ENCODE measurements at regions not wholly inside any gene's neighbourhood (a gene's known extent, or its start where the extent isn't known, plus 50 kb on each side); places are given as distances from the start of the nearest gene placed in this dataset.

- no peak overlapping the region for H3K4me3 Mint-ChIP-seq
- no peak overlapping the region for H3K4me3 ChIP-seq (ENCODE audit: low read depth, low read length)
- no peaks in the 10 kb centered on the region for H3K27me3 Mint-ChIP-seq
- H3K4me1 Mint-ChIP-seq: peaks cover 10 to 13% (median 12%) of the 10 kb centered on the region in 4 donors
- no peaks in the 10 kb centered on the region for H3K27me3 ChIP-seq (ENCODE audit: control insufficient read depth, insufficient read depth, low read length)
- no peak overlapping the region for H3K27ac Mint-ChIP-seq
- H3K9me3 ChIP-seq (ENCODE audit: control insufficient read depth in 2 of 2, low read length in 2 of 2): no peaks in the 10 kb centered on the region
- ATAC-seq (ENCODE audit: low read depth in 2 of 2): no peak
- no peaks in the 10 kb centered on the region for H3K36me3 ChIP-seq (ENCODE audit: control insufficient read depth, insufficient read depth, low read length)
- H3K9me3 Mint-ChIP-seq: no peaks in the 10 kb centered on the region
- no peak overlapping the region for H3K27ac ChIP-seq (ENCODE audit: insufficient read depth, low read length, poor library complexity, severe bottlenecking)
- DNase-seq: no peak
- peaks cover 4% of the 10 kb centered on the region for H3K4me1 ChIP-seq (ENCODE audit: control insufficient read depth, insufficient read depth, low read length, poor library complexity, severe bottlenecking)
- H3K36me3 Mint-ChIP-seq: peaks cover 11% of the 10 kb centered on the region
Observed at GRCh38 chr14:71579331-71579730, 352.9 kb upstream of the RGS6 start.

DNA sequence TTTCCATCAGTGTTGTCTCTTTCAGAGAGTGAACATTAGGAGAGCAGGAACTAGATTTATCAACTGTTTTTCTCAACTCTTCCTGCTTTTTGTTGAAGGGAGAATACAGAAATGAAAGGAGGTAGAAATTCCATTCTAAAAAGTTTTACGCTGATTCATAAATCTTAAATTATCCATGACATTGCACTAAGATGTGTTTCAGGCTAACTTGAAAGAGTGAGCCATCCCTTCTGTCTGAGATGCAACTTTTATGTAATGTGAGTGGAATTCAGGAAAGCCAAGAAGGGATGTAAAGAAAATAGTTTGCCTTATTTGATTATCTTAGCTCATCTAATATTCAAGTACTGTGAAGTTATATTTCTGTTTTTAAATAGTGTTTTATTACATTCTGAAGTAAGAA is 349.5 kb upstream of the RGS6 start:
- peaks cover 4 to 17% (median 10%) of the 10 kb centered on the region in 4 donors for H3K4me1 Mint-ChIP-seq

DNA sequence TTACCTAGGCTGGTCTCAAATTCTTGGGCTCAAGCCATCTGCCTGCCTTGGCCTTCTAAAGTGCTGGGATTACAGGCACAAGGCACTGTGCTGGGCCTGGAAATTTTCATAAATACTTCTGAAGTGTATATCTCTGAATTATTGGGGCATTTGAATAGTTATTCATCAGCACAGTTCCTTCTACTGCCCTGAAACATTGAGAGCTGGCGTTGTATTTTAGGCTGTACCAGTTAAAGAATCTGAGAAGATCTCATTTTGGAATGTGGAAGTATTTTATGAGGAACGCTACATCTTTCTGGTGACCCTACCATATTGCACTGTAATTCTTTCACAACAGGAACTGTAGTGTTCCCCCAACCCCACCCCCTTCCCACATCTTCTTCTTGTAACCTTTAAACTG is 349.0 kb upstream of the RGS6 start:
- Mint-ChIP-seq H3K9me3 (no peaks in the 10 kb centered on the region), H3K4me3 (no peak overlapping the region), H3K4me1 (peaks cover 4 to 17% (median 10%) of the 10 kb centered on the region in 4 donors), H3K27me3 (no peaks in the 10 kb centered on the region), H3K36me3 (peaks cover 15% of the 10 kb centered on the region), H3K27ac (no peak overlapping the region)
- Histone ChIP-seq H3K27me3 (ENCODE audit: control insufficient read depth, insufficient read depth, low read length) (no peaks in the 10 kb centered on the region), H3K4me3 (ENCODE audit: low read depth, low read length) (no peak overlapping the region), H3K27ac (ENCODE audit: insufficient read depth, low read length, poor library complexity, severe bottlenecking) (no peak overlapping the region), H3K4me1 (ENCODE audit: control insufficient read depth, insufficient read depth, low read length, poor library complexity, severe bottlenecking) (no peaks in the 10 kb centered on the region), H3K9me3 (ENCODE audit: control insufficient read depth in 2 of 2, low read length in 2 of 2) (no peaks in the 10 kb centered on the region), H3K36me3 (ENCODE audit: control insufficient read depth, insufficient read depth, low read length) (peaks cover 4% of the 10 kb centered on the region)
- ATAC-seq (ENCODE audit: low read depth in 2 of 2) (no peak), DNase-seq (no peak)

More for the DNA sequence above, 349.5 kb upstream of the RGS6 start:
- no peaks in the 10 kb centered on the region for H3K27me3 Mint-ChIP-seq
- peak overlapping the region in 1 of 3 donors; percentile 8 for H3K27ac Mint-ChIP-seq
- Histone ChIP-seq H3K4me1 (ENCODE audit: control insufficient read depth, insufficient read depth, low read length, poor library complexity, severe bottlenecking) (no peaks in the 10 kb centered on the region), H3K27ac (ENCODE audit: insufficient read depth, low read length, poor library complexity, severe bottlenecking) (no peak overlapping the region), H3K4me3 (ENCODE audit: low read depth, low read length) (no peak overlapping the region), H3K9me3 (ENCODE audit: control insufficient read depth in 2 of 2, low read length in 2 of 2) (no peaks in the 10 kb centered on the region), H3K36me3 (ENCODE audit: control insufficient read depth, insufficient read depth, low read length) (no peaks in the 10 kb centered on the region), H3K27me3 (ENCODE audit: control insufficient read depth, insufficient read depth, low read length) (no peaks in the 10 kb centered on the region)
- DNase-seq (no peak), ATAC-seq (ENCODE audit: low read depth in 2 of 2) (no peak)
- peaks cover 16% of the 10 kb centered on the region for H3K36me3 Mint-ChIP-seq
- no peaks in the 10 kb centered on the region for H3K9me3 Mint-ChIP-seq
- H3K4me3 Mint-ChIP-seq: no peak overlapping the region

DNA sequence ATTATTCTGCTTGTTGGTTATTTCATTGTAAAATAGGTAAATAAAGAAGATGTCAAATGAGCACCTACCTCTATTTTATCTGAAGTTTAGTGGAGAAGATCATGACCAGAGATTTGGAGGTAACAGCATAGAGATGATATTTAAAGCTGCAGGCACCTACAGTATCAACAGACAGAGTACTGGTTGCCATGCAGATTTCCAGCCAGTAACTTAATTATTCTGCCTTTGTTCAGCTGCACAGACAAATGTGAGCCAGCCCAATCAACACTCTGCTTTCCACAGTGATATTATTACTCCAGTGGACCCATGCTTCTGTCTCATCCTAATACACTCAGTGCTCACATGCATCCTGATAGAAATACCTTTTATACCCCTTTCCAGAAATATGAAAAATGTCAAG is 348.5 kb upstream of the RGS6 start:
- peaks cover 6% of the 10 kb centered on the region for H3K36me3 ChIP-seq (ENCODE audit: control insufficient read depth, insufficient read depth, low read length)
- Mint-ChIP-seq H3K36me3 (peaks cover 12% of the 10 kb centered on the region), H3K4me3 (no peak overlapping the region), H3K4me1 (peaks cover 4 to 18% (median 10%) of the 10 kb centered on the region in 4 donors), H3K9me3 (no peaks in the 10 kb centered on the region), H3K27ac (no peak overlapping the region), H3K27me3 (no peaks in the 10 kb centered on the region)
- no peaks in the 10 kb centered on the region for H3K27me3 ChIP-seq (ENCODE audit: control insufficient read depth, insufficient read depth, low read length)
- no peak for ATAC-seq (ENCODE audit: low read depth in 2 of 2)
- no peaks in the 10 kb centered on the region for H3K9me3 ChIP-seq (ENCODE audit: control insufficient read depth in 2 of 2, low read length in 2 of 2)
- no peak for DNase-seq
- no peak overlapping the region for H3K4me3 ChIP-seq (ENCODE audit: low read depth, low read length)
- no peak overlapping the region for H3K27ac ChIP-seq (ENCODE audit: insufficient read depth, low read length, poor library complexity, severe bottlenecking)
- no peaks in the 10 kb centered on the region for H3K4me1 ChIP-seq (ENCODE audit: control insufficient read depth, insufficient read depth, low read length, poor library complexity, severe bottlenecking)

- Mint-ChIP-seq H3K27ac (no peak overlapping the region), H3K27me3 (no peaks in the 10 kb centered on the region)
Observed at GRCh38 chr14:71585361-71585760, 346.9 kb upstream of the RGS6 start.

DNA sequence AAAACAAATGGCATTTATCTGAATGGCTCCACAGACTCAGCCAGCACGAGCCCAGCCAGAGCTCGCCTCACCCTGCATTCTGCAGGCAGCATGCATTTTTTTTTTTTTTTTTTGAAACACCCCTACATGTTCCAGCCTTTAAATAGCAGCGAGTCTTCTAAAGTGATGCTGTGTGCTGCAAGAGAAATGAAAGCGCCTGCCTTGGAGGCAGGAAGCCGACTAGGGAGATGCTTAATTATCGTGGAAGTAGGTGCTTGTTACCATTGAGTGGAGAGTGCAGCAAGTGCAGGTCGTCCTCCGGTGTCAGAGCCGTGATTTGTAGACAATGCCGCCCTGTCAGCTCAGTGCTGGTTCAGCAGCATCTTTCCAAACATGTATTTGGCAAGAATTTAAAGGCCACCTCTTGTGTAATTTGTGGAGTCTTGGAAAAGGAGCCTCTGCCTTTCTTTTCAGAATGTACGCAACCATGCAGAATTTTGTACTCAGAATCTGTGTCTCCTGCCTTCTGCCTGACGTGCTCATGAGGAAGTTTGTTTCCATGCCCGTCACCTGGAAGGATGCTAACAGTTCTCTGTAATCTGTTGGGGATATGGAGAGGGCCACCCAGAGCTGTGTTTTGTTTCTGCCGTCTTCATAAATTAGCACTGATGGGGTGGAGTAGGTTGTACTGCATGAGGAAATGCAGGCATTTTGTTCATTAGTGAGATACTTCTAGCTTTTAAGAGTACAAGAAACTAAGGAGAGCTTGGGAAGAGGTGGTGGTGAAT is 345.9 kb upstream of the RGS6 start:
- H3K27ac ChIP-seq (ENCODE audit: insufficient read depth, low read length, poor library complexity, severe bottlenecking): no peak overlapping the region
- peaks cover 6% of the 10 kb centered on the region for H3K36me3 ChIP-seq (ENCODE audit: control insufficient read depth, insufficient read depth, low read length)
- Mint-ChIP-seq H3K36me3 (peaks cover 16% of the 10 kb centered on the region), H3K9me3 (no peaks in the 10 kb centered on the region), H3K4me1 (peaks cover 4 to 29% (median 17%) of the 10 kb centered on the region in 4 donors), H3K27ac (peak overlapping the region in 1 of 3 donors; percentile 75), H3K4me3 (no peak overlapping the region), H3K27me3 (no peaks in the 10 kb centered on the region)
- no peaks in the 10 kb centered on the region for H3K4me1 ChIP-seq (ENCODE audit: control insufficient read depth, insufficient read depth, low read length, poor library complexity, severe bottlenecking)
- no peaks in the 10 kb centered on the region for H3K27me3 ChIP-seq (ENCODE audit: control insufficient read depth, insufficient read depth, low read length)
- H3K9me3 ChIP-seq (ENCODE audit: control insufficient read depth in 2 of 2, low read length in 2 of 2): no peaks in the 10 kb centered on the region
- ATAC-seq (ENCODE audit: low read depth in 2 of 2): no peak
- no peak overlapping the region for H3K4me3 ChIP-seq (ENCODE audit: low read depth, low read length)
- DNase-seq: no peak

More at GRCh38 chr14:71585361-71585760, 346.9 kb upstream of the RGS6 start:
- Histone ChIP-seq H3K4me3 (ENCODE audit: low read depth, low read length) (no peak overlapping the region), H3K27ac (ENCODE audit: insufficient read depth, low read length, poor library complexity, severe bottlenecking) (no peak overlapping the region), H3K4me1 (ENCODE audit: control insufficient read depth, insufficient read depth, low read length, poor library complexity, severe bottlenecking) (no peaks in the 10 kb centered on the region), H3K36me3 (ENCODE audit: control insufficient read depth, insufficient read depth, low read length) (peaks cover 6% of the 10 kb centered on the region), H3K27me3 (ENCODE audit: control insufficient read depth, insufficient read depth, low read length) (no peaks in the 10 kb centered on the region), H3K9me3 (ENCODE audit: control insufficient read depth in 2 of 2, low read length in 2 of 2) (no peaks in the 10 kb centered on the region)
- no peak for DNase-seq
- H3K36me3 Mint-ChIP-seq: peaks cover 16% of the 10 kb centered on the region
- ATAC-seq (ENCODE audit: low read depth in 2 of 2): no peak
- H3K9me3 Mint-ChIP-seq: no peaks in the 10 kb centered on the region
- peaks cover 4 to 23% (median 14%) of the 10 kb centered on the region in 4 donors for H3K4me1 Mint-ChIP-seq
- H3K4me3 Mint-ChIP-seq: no peak overlapping the region

- Histone ChIP-seq H3K9me3 (ENCODE audit: control insufficient read depth in 2 of 2, low read length in 2 of 2) (no peaks in the 10 kb centered on the region), H3K27me3 (ENCODE audit: control insufficient read depth, insufficient read depth, low read length) (no peaks in the 10 kb centered on the region), H3K36me3 (ENCODE audit: control insufficient read depth, insufficient read depth, low read length) (peaks cover 6% of the 10 kb centered on the region), H3K4me1 (ENCODE audit: control insufficient read depth, insufficient read depth, low read length, poor library complexity, severe bottlenecking) (peaks cover 9% of the 10 kb centered on the region), H3K4me3 (ENCODE audit: low read depth, low read length) (no peak overlapping the region), H3K27ac (ENCODE audit: insufficient read depth, low read length, poor library complexity, severe bottlenecking) (no peak overlapping the region)
- H3K27ac Mint-ChIP-seq: no peak overlapping the region
- no peaks in the 10 kb centered on the region for H3K27me3 Mint-ChIP-seq
- H3K9me3 Mint-ChIP-seq: no peaks in the 10 kb centered on the region
- H3K36me3 Mint-ChIP-seq: peaks cover 16% of the 10 kb centered on the region
- ATAC-seq (ENCODE audit: low read depth in 2 of 2) (no peak), DNase-seq (no peak)
- peaks cover 12 to 31% (median 23%) of the 10 kb centered on the region in 4 donors for H3K4me1 Mint-ChIP-seq
- H3K4me3 Mint-ChIP-seq: no peak overlapping the region
Observed at GRCh38 chr14:71588028-71588427, 344.2 kb upstream of the RGS6 start.

All from CD4-positive, CD25-positive, alpha-beta regulatory T cell (primary cell).